Testis (tissue), 2 donors: ENCODE measurements at regions not wholly inside any gene's neighbourhood (a gene's known extent, or its start where the extent isn't known, plus 50 kb on each side); places are given as distances from the start of the nearest gene placed in this dataset.

Experiments used
- POLR2A ChIP-seq: fragments of 450-650 bp; IDR thresholded peaks from one replicate; pipeline ENCODE4 v1.6.1; 2017; ENCODE audit warnings: antibody characterized with exemption, mild to moderate bottlenecking, moderate library complexity
- TF ChIP-seq, protein P1 (sequence below), 3 experiments: fragments of 450-650 bp in 2 of 3; fragments of 200-600 bp in 1 of 3; sonication (generic) in 1 of 3; IDR thresholded peaks; one replicate each; pipeline ENCODE4 v1.5.1; 2016 to 2019; ENCODE audit warnings: antibody characterized with exemption in 3 of 3, mild to moderate bottlenecking in 2 of 3, moderate library complexity in 1 of 3

DNA sequence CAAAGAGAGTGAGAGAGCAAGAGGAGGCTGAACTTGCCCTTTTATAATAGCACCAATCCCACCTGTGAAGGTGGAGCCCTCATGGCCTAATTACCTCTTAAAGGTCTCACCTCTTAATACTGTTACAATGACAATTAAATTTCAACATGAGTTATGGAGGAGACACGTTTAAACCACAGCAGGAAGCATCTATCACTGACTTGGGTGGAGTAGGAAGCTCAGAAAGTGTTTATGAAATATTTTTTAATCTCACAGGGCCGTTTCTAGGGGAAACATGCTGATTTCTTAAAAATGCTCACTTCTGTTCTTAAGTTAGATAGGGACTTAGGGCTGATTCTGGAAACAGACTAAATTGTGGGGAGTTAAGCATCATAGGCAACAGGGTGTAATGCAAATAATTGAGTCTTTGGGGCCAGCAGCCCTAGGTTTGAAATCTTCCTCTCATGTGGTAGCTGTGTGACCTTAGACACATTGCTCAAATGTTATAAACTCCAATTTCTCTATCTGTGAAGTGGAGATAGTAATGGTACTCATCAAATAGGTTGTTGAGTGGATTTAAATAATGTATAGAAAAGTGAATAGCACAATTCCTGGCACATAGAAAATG is 133.3 kb upstream of the KLHL25 start:
- TF ChIP-seq, protein P1, sequence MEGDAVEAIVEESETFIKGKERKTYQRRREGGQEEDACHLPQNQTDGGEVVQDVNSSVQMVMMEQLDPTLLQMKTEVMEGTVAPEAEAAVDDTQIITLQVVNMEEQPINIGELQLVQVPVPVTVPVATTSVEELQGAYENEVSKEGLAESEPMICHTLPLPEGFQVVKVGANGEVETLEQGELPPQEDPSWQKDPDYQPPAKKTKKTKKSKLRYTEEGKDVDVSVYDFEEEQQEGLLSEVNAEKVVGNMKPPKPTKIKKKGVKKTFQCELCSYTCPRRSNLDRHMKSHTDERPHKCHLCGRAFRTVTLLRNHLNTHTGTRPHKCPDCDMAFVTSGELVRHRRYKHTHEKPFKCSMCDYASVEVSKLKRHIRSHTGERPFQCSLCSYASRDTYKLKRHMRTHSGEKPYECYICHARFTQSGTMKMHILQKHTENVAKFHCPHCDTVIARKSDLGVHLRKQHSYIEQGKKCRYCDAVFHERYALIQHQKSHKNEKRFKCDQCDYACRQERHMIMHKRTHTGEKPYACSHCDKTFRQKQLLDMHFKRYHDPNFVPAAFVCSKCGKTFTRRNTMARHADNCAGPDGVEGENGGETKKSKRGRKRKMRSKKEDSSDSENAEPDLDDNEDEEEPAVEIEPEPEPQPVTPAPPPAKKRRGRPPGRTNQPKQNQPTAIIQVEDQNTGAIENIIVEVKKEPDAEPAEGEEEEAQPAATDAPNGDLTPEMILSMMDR (IDR thresholded peaks at IDR 0.05), result no peak
- no peak for TF ChIP-seq POLR2A
